Stimulated activated CD8-positive, alpha-beta memory T cell treated with anti-CD3 and anti-CD28 coated beads, Interleukin-4, amount 100 ng/mL, for 24 hours (primary cell): ENCODE measurements at regions not wholly inside any gene's neighbourhood (a gene's known extent, or its start where the extent isn't known, plus 50 kb on each side); places are given as distances from the start of the nearest gene placed in this dataset.

Experiments used
- DNase-seq: peaks from one replicate; pipeline ENCODE4 v3.0.0-alpha.2; 2020; ENCODE audit warnings: low read depth

- no peak for DNase-seq
These were observed 198.0 kb upstream of the ZFP64 start for GRCh38 chr20:52389606-52390005.

GRCh38 chr20:52383995-52384621 lies 192.5 kb upstream of the ZFP64 start:
- DNase-seq: no peak

GRCh38 chr20:52382933-52383332 lies 191.4 kb upstream of the ZFP64 start:
- no peak for DNase-seq

- peak; percentile 21 for DNase-seq
These were observed 188.3 kb upstream of the ZFP64 start for GRCh38 chr20:52379723-52380336.

GRCh38 chr20:52372169-52372568 lies 180.6 kb upstream of the ZFP64 start:
- no peak for DNase-seq

- no peak for DNase-seq
These were observed 174.1 kb upstream of the ZFP64 start for GRCh38 chr20:52365688-52366087.

GRCh38 chr20:52364405-52364804 lies 172.8 kb upstream of the ZFP64 start:
- DNase-seq: no peak

- no peak for DNase-seq
These were observed 170.1 kb upstream of the ZFP64 start for GRCh38 chr20:52361650-52362049.

- no peak for DNase-seq
These were observed 158.2 kb upstream of the ZFP64 start for GRCh38 chr20:52349806-52350205.

- no peak for DNase-seq
These were observed 156.9 kb upstream of the ZFP64 start for GRCh38 chr20:52348434-52348833.

GRCh38 chr20:52346797-52347196 lies 155.2 kb upstream of the ZFP64 start:
- no peak for DNase-seq

- DNase-seq: no peak
These were observed 151.3 kb upstream of the ZFP64 start for GRCh38 chr20:52342913-52343312.

GRCh38 chr20:52340036-52340634 lies 148.6 kb upstream of the ZFP64 start:
- no peak for DNase-seq

- DNase-seq: no peak
These were observed 141.2 kb upstream of the ZFP64 start for GRCh38 chr20:52332649-52333250.

- no peak for DNase-seq
These were observed 140.7 kb upstream of the ZFP64 start for GRCh38 chr20:52332230-52332629.

GRCh38 chr20:52331655-52332054 lies 140.1 kb upstream of the ZFP64 start:
- DNase-seq: no peak

GRCh38 chr20:52321396-52321795 lies 129.8 kb upstream of the ZFP64 start:
- DNase-seq: no peak

- no peak for DNase-seq
These were observed 127.1 kb upstream of the ZFP64 start for GRCh38 chr20:52318651-52319050.

- DNase-seq: no peak
These were observed 121.9 kb upstream of the ZFP64 start for GRCh38 chr20:52313341-52313963.

- DNase-seq: peak; percentile 12
These were observed 120.7 kb upstream of the ZFP64 start for GRCh38 chr20:52312132-52312729.

- DNase-seq: no peak
These were observed 119.7 kb upstream of the ZFP64 start for GRCh38 chr20:52311209-52311794.

GRCh38 chr20:52309181-52309580 lies 117.6 kb upstream of the ZFP64 start:
- no peak for DNase-seq
